Kidney epithelial cell (primary cell): ENCODE measurements at regions not wholly inside any gene's neighbourhood (a gene's known extent, or its start where the extent isn't known, plus 50 kb on each side); places are given as distances from the start of the nearest gene placed in this dataset.

ENCODE experiments used
- DNase-seq: peaks from one replicate; pipeline ENCODE4 v3.0.0-alpha.2; 2010; ENCODE audit warnings: low read depth
- H3K27me3 ChIP-seq: 2 replicates; pipeline ENCODE4 v1.6.0; 2011; ENCODE audit warnings: low read length; ENCODE audit not compliant: control insufficient read depth, insufficient read depth
- H3K36me3 ChIP-seq: 2 replicates; pipeline ENCODE4 v1.5.1; 2011; ENCODE audit warnings: low read length; ENCODE audit not compliant: control insufficient read depth, insufficient read depth
- H3K4me3 ChIP-seq: 2 replicates; pipeline ENCODE4 v1.5.1; 2011; ENCODE audit warnings: low read depth, mild to moderate bottlenecking, control low read depth, low read length
- CTCF ChIP-seq: IDR thresholded peaks from 2 replicates; pipeline ENCODE4 v1.5.1; 2011; ENCODE audit warnings: mild to moderate bottlenecking, moderate library complexity, low read length, control low read depth, inconsistent platforms; ENCODE audit not compliant: insufficient read depth, poor library complexity, severe bottlenecking

DNA sequence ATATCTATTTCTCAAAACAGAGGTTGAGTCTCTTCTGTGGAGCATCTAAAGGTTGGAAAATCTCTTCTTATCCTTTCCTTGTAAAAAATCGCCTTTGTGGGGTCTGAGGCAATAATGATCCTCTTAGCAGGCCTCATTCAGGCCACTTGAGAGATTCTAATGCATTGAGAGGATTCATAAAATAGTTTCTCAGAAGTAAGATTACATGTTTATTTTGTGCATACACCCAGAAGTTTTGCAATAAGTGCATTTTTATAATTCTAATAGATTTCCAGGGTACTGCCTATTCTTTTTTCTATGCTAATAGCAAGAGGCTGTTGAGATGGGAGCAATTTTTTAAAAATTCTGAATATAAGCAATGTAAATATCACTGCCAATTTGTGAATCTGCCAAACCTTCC is 342.2 kb upstream of the KLF12 start:
- Histone ChIP-seq H3K27me3 (no peaks in the 10 kb centered on the region), H3K36me3 (no peaks in the 10 kb centered on the region), H3K4me3 (no peak overlapping the region)
- DNase-seq: no peak
- TF ChIP-seq CTCF: no peak

DNA sequence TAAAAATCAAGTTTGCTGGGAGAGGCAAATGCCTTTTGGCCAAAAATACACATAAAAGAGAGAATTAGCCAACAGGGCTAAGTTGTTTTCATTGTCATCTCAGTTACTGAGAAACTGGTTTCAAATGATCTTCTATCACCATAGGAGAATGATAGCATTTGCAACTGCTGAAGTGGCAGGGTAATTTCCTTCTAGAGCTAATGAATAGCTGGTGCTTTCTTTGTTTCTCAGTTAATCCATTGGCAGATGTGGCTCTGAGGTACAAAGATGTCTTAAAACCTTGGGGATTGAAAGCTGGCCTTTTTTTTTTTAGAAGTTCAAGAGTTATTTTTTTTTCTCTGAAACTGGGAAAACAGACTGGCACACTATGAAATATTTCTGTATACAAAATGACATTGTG is 332.7 kb upstream of the KLF12 start:
- Histone ChIP-seq H3K36me3 (no peaks in the 10 kb centered on the region), H3K4me3 (no peak overlapping the region), H3K27me3 (no peaks in the 10 kb centered on the region)
- no peak for TF ChIP-seq CTCF
- DNase-seq: no peak

DNA sequence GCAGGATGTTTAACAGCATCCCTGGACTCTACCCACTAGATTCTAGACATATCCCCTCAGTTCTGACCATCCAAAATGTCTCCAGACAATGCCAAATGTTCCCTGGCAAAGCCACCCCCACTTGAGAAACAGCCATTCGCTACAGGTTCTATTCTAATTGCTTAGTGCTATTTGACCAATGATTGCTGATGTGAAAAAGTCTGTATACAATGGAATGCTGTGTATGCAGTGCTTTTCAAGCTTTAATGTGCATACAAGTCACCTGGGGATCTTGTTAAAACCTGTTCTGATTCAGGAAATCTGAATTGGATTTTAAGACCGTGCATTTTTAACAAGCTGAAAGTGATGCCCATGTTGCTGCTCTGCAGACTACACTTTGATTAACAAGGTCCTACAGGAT is 331.8 kb upstream of the KLF12 start:
- TF ChIP-seq CTCF: no peak
- no peak for DNase-seq

GRCh38 chr13:74465271-74465670 is 331.1 kb upstream of the KLF12 start:
- TF ChIP-seq CTCF: no peak
- DNase-seq: no peak
- Histone ChIP-seq H3K27me3 (no peaks in the 10 kb centered on the region), H3K36me3 (no peaks in the 10 kb centered on the region), H3K4me3 (no peak overlapping the region)

More for the DNA sequence above, 331.8 kb upstream of the KLF12 start:
- H3K4me3 ChIP-seq: no peak overlapping the region
- no peaks in the 10 kb centered on the region for H3K36me3 ChIP-seq
- H3K27me3 ChIP-seq: no peaks in the 10 kb centered on the region

- H3K4me3 ChIP-seq: no peak overlapping the region
- H3K27me3 ChIP-seq: no peaks in the 10 kb centered on the region
- TF ChIP-seq CTCF: no peak
- no peak for DNase-seq
- H3K36me3 ChIP-seq: no peaks in the 10 kb centered on the region
These were observed 330.5 kb upstream of the KLF12 start for GRCh38 chr13:74464670-74465069.

DNA sequence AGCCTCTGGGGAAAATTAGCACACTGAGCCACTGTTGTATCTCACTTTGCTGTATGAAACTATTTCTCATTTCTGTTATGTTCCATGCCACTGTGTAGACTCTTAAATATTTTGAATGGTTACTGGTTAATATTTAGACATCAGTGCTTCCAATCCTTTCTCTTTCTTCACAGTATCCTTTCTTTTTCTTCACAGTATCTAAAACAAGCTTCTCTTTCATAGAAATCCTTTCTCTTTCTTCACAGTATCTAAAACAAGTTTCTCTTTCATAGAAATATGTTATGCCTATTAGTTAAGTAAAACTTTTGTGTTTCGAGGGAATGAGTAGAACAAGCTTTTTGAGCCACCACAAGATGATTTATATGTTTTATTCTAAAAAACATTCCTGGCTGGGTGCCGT is 326.8 kb upstream of the KLF12 start:
- no peaks in the 10 kb centered on the region for H3K27me3 ChIP-seq
- no peaks in the 10 kb centered on the region for H3K36me3 ChIP-seq
- no peak overlapping the region for H3K4me3 ChIP-seq
- TF ChIP-seq CTCF: no peak
- no peak for DNase-seq
